Neural crest cell (in vitro differentiated cells): ENCODE measurements at regions not wholly inside any gene's neighbourhood (a gene's known extent, or its start where the extent isn't known, plus 50 kb on each side); places are given as distances from the start of the nearest gene placed in this dataset.

Experiments used
- DNase-seq: peaks from one replicate; pipeline ENCODE4 v3.0.0; 2021; ENCODE audit warnings: low read depth, mixed read lengths, low spot score
- H3K27ac Mint-ChIP-seq: one replicate; pipeline ENCODE4 v1.8.0; 2021; ENCODE audit warnings: mild to moderate bottlenecking, mixed read lengths; ENCODE audit not compliant: unreplicated experiment
- H3K27me3 Mint-ChIP-seq: 2 replicates; pipeline ENCODE4 v1.8.0; 2021; ENCODE audit warnings: low read depth, mild to moderate bottlenecking, mixed read lengths
- H3K36me3 Mint-ChIP-seq: 2 replicates; pipeline ENCODE4 v1.8.0; 2021; ENCODE audit warnings: low read depth, mild to moderate bottlenecking, mixed read lengths
- H3K4me1 Mint-ChIP-seq: 2 replicates; pipeline ENCODE4 v1.8.0; 2021; ENCODE audit warnings: mixed read lengths
- H3K4me3 Mint-ChIP-seq: one replicate; pipeline ENCODE4 v1.8.0; 2021; ENCODE audit warnings: mild to moderate bottlenecking, mixed read lengths
- H3K9me3 Mint-ChIP-seq: 2 replicates; pipeline ENCODE4 v1.8.0; 2021; ENCODE audit warnings: mixed read lengths
- TF ChIP-seq, protein P1 (sequence below): fragments of 200-600 bp; sonication (generic); conservative IDR thresholded peaks from 2 replicates; pipeline ENCODE4 v1.5.0; 2021; ENCODE audit warnings: antibody characterized with exemption, mild to moderate bottlenecking

DNA sequence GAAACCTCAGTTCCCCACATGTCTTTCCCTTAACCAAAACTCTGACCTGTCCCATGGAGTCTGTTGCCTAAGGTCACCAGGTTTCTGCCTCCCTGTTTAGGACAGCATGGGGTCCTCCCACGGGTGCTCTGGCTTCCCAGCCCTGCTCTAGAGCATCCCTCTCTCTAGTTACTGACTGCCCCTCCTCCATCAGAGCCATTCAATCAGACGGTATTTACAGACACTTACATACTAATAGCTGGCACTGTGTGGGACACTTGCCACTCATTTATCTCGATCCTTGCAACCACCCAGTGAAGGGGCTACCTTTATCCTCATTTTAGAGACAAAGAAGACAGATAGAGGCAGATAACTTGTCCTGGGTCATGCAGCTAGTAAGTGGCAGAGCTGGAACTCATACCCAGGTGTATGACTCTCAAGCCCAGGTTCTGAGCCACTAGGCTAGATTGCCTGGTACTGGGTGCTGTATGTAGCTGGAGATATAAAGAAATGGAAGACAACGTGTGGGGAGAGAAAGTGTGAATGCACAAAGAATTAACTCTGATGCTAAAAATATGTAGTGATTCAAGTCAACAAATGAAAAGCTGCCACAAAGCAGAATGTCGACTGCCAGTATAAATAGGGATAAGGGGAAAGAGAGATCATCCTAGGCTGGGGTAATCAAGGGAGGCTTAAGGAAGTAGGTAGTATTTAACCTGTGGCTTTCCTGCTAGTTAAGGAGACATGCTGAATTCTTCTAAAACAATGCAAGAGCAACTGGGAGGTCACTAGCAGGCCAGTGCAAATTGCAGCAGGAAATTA lies 52.5 kb upstream of the PDE8B start:
- peaks cover 9% of the 10 kb centered on the region for H3K4me1 Mint-ChIP-seq
- TF ChIP-seq, protein P1, sequence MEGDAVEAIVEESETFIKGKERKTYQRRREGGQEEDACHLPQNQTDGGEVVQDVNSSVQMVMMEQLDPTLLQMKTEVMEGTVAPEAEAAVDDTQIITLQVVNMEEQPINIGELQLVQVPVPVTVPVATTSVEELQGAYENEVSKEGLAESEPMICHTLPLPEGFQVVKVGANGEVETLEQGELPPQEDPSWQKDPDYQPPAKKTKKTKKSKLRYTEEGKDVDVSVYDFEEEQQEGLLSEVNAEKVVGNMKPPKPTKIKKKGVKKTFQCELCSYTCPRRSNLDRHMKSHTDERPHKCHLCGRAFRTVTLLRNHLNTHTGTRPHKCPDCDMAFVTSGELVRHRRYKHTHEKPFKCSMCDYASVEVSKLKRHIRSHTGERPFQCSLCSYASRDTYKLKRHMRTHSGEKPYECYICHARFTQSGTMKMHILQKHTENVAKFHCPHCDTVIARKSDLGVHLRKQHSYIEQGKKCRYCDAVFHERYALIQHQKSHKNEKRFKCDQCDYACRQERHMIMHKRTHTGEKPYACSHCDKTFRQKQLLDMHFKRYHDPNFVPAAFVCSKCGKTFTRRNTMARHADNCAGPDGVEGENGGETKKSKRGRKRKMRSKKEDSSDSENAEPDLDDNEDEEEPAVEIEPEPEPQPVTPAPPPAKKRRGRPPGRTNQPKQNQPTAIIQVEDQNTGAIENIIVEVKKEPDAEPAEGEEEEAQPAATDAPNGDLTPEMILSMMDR = no peak
- no peak overlapping the region for H3K27ac Mint-ChIP-seq
- H3K27me3 Mint-ChIP-seq = no peaks in the 10 kb centered on the region
- no peak overlapping the region for H3K4me3 Mint-ChIP-seq
- peaks cover 5% of the 10 kb centered on the region for H3K9me3 Mint-ChIP-seq
- no peaks in the 10 kb centered on the region for H3K36me3 Mint-ChIP-seq
- DNase-seq = no peak

DNA sequence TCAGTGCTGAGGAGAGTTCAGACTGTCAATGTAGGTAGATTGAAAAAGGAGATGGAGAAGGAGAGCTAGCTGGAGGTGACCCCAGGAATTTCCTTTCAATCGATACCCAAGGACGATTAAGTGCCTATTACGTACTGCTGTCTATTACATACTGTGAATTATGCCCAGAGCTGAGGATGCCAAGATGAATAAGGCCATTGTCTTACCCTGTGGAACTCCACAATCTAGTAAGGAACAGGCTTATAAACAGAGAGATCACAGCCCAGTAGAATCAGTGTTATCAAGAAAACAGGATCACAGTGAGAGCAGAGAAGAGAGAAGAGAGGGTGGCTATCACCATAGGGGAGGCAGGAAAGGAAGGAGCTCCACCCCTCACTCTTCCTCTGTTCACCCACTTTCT lies 54.1 kb upstream of the PDE8B start:
- TF ChIP-seq, protein P1 = no peak
- no peaks in the 10 kb centered on the region for H3K27me3 Mint-ChIP-seq
- H3K4me3 Mint-ChIP-seq = no peak overlapping the region
- no peaks in the 10 kb centered on the region for H3K36me3 Mint-ChIP-seq
- DNase-seq = no peak
- H3K27ac Mint-ChIP-seq = no peak overlapping the region
- H3K9me3 Mint-ChIP-seq = peaks cover 3% of the 10 kb centered on the region
- peaks cover 9% of the 10 kb centered on the region for H3K4me1 Mint-ChIP-seq

DNA sequence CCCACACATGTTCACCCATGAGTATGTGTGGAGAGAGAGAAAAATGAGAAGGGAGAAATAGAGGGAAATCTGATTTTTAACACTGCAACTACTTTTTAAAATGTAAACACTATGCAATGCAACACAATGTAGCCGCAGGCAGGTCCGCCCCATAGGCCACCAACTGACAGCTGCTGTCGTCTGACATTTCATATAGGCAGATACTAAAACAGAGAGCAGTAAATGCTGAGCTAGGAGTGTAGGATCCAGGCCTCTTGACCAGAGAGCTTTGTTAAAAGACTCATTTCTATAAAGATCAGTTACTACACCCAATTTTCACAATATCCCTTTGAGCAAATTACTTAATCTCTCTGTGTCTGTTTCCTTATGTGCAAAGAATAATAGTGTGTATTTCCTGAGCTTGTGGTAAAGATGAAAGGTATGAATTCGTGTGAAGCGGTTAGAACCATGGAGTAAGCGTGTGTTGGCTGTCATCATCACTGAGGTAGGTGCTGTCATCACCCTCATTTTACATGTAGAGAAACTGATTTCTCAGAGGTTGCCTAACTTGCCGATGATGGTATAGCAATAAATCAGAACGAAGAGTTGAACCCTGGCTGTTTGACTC lies 55.2 kb upstream of the PDE8B start:
- Mint-ChIP-seq H3K36me3 (no peaks in the 10 kb centered on the region), H3K27me3 (no peaks in the 10 kb centered on the region), H3K4me3 (no peak overlapping the region), H3K4me1 (peaks cover 9% of the 10 kb centered on the region), H3K27ac (no peak overlapping the region), H3K9me3 (no peaks in the 10 kb centered on the region)
- TF ChIP-seq, protein P1 = no peak
- no peak for DNase-seq

DNA sequence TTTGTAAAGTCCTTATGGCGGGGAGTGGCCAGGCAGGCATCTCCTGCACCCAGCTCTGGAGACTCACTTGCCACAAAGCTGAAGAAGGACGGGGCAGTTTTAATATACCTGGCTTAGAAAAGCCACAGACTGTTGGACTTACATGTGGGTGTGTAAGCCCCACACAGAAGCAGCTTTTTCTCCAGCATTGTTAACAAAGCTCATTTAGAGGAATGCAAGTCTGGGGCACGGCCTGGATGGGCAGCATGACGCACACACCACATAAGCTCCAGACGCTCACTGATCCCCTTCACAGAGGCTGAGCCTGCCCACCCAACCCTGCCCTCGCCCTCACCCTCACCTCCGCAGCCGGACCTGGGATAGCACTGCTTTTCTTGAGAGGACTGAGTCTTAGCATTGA lies 58.0 kb upstream of the PDE8B start:
- H3K36me3 Mint-ChIP-seq = no peaks in the 10 kb centered on the region
- H3K4me3 Mint-ChIP-seq = no peak overlapping the region
- H3K27me3 Mint-ChIP-seq = no peaks in the 10 kb centered on the region
- no peak overlapping the region for H3K27ac Mint-ChIP-seq
- TF ChIP-seq, protein P1 = no peak
- DNase-seq = no peak
- peaks cover 9% of the 10 kb centered on the region for H3K4me1 Mint-ChIP-seq
- no peaks in the 10 kb centered on the region for H3K9me3 Mint-ChIP-seq

DNA sequence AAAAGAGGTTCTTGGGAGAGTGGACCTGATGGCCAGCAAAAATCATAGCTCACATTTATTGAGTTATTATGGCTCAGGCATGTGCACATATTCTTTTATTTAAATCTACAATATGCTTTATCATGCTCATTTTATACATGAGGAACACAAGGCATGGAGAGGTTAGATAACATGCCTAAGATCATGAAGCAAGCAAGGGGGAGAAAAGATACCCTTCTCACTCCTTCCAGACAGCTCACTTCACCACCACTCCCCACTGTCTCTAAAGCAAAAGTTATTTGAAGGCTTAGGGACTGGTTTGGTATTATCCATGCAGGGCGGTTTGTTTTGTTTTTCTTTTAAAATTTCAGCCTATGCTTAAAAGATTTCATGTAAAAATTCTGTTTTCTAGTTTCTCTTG lies 59.0 kb upstream of the PDE8B start:
- Mint-ChIP-seq H3K27me3 (no peaks in the 10 kb centered on the region), H3K4me3 (no peak overlapping the region), H3K4me1 (peaks cover 6% of the 10 kb centered on the region), H3K27ac (no peak overlapping the region), H3K36me3 (peaks cover 2% of the 10 kb centered on the region), H3K9me3 (no peaks in the 10 kb centered on the region)
- no peak for DNase-seq
- TF ChIP-seq, protein P1 = no peak
